Sigmoid colon (tissue), 6 donors: ENCODE measurements at regions not wholly inside any gene's neighbourhood (a gene's known extent, or its start where the extent isn't known, plus 50 kb on each side); places are given as distances from the start of the nearest gene placed in this dataset.

Source experiments
- DNase-seq: peaks from one replicate; pipeline ENCODE4 v3.0.0-alpha.2; 2019
- H3K27ac ChIP-seq, 4 donors: fragments of 200-600 bp; sonication (generic); one replicate each; pipeline ENCODE4 v1.5.1; 2016 to 2019; ENCODE audit warnings: mild to moderate bottlenecking in 1 of 4
- H3K27me3 ChIP-seq, 3 donors: fragments of 200-600 bp; sonication (generic); one replicate each; pipeline ENCODE4 v1.5.1; 2019; ENCODE audit warnings: mild to moderate bottlenecking in 1 of 3
- H3K36me3 ChIP-seq, 4 donors: fragments of 200-600 bp; sonication (generic); one replicate each; pipeline ENCODE4 v1.5.1; 2016 to 2019
- H3K4me1 ChIP-seq, 4 donors: fragments of 200-600 bp; sonication (generic); one replicate each; pipeline ENCODE4 v1.5.1; 2017 to 2019
- H3K4me3 ChIP-seq, 4 donors: fragments of 200-600 bp; sonication (generic); one replicate each; pipeline ENCODE4 v1.5.1; 2017 to 2019; ENCODE audit warnings: mild to moderate bottlenecking in 2 of 4, moderate library complexity in 1 of 4
- H3K9me3 ChIP-seq, 4 donors: fragments of 200-600 bp in 3 of 4; sonication (generic) in 3 of 4; one replicate each; pipeline versions ENCODE4 v1.5.1 to v1.6.1; 2013 to 2019
- CTCF ChIP-seq, 4 experiments: fragments of 450-650 bp in 3 of 4; fragments of 200-600 bp in 1 of 4; IDR thresholded peaks; one replicate each; pipeline ENCODE4 v1.5.1; 2016 to 2019; ENCODE audit warnings: antibody characterized with exemption in 4 of 4, mild to moderate bottlenecking in 3 of 4, moderate library complexity in 2 of 4
- EP300 ChIP-seq, 4 donors: sonication (generic); formaldehyde crosslinking; IDR thresholded peaks; one replicate each; pipeline ENCODE4 v1.6.1; 2017; ENCODE audit warnings: antibody characterized with exemption in 4 of 4
- POLR2A ChIP-seq, 2 donors: fragments of 450-650 bp; IDR thresholded peaks; one replicate each; pipeline ENCODE4 v1.6.1; 2016; ENCODE audit warnings: antibody characterized with exemption in 2 of 2, mild to moderate bottlenecking in 2 of 2, moderate library complexity in 2 of 2
- POLR2AphosphoS5 ChIP-seq, 4 donors: sonication (generic); formaldehyde crosslinking; IDR thresholded peaks; one replicate each; pipeline ENCODE4 v1.6.1; 2017; ENCODE audit warnings: antibody characterized with exemption in 4 of 4
- WGBS, 2 donors: extraction: QIAGEN DNeasy Blood & Tissue Kit; methylation state at CpG; one replicate each; pipeline ENCODE4 v1.1.7; 2013; 5-methylcytosine and 5-hydroxymethylcytosine counted together
- intact Hi-C: fragments of 100-400 bp; cut with DNase I; formaldehyde crosslinking; loops from one replicate; pipeline ENCODE4 v1.15.1; 2023
- donor health status: healthy with polysubstance abuse.
- donor health status: healthy.

- 51 to 56% methylated on average over 1 of the region's 1 CpG for WGBS, 2 donors
- TF ChIP-seq POLR2AphosphoS5 (IDR thresholded peaks at IDR 0.05) = no peak
- TF ChIP-seq EP300 (IDR thresholded peaks at IDR 0.05) = no peak
- TF ChIP-seq CTCF (IDR thresholded peaks at IDR 0.05) = no peak
- TF ChIP-seq POLR2A (IDR thresholded peaks at IDR 0.05) = no peak
These were observed 1061.9 kb downstream of the FSTL5 start for GRCh38 chr4:161101881-161102280.

GRCh38 chr4:161097821-161098220, 1066.0 kb downstream of the FSTL5 start:
- no peaks in the 10 kb centered on the region for H3K9me3 ChIP-seq

More at GRCh38 chr4:161101881-161102280, 1061.9 kb downstream of the FSTL5 start:
- no peak overlapping the region for H3K4me3 ChIP-seq
- no peak for DNase-seq
- no peaks in the 10 kb centered on the region for H3K27me3 ChIP-seq
- no peaks in the 10 kb centered on the region for H3K9me3 ChIP-seq
- no peaks in the 10 kb centered on the region for H3K4me1 ChIP-seq
- no peak overlapping the region for H3K27ac ChIP-seq
- H3K36me3 ChIP-seq = no peaks in the 10 kb centered on the region
- intact Hi-C loops = no loop called here

GRCh38 chr4:161061046-161061445, 1102.8 kb downstream of the FSTL5 start:
- intact Hi-C loops = no loop called here
- H3K27me3 ChIP-seq = no peaks in the 10 kb centered on the region
- TF ChIP-seq POLR2A (IDR thresholded peaks at IDR 0.05) = no peak
- no peak for TF ChIP-seq CTCF (IDR thresholded peaks at IDR 0.05)
- TF ChIP-seq EP300 (IDR thresholded peaks at IDR 0.05) = no peak
- TF ChIP-seq POLR2AphosphoS5 (IDR thresholded peaks at IDR 0.05) = no peak
- H3K4me3 ChIP-seq = no peak overlapping the region
- no peaks in the 10 kb centered on the region for H3K36me3 ChIP-seq
- H3K4me1 ChIP-seq = no peaks in the 10 kb centered on the region
- no peaks in the 10 kb centered on the region for H3K9me3 ChIP-seq
- DNase-seq = no peak
- H3K27ac ChIP-seq = no peak overlapping the region
- WGBS, 2 donors = 25 to 81% methylated on average over 1 of the region's 1 CpG

More at GRCh38 chr4:161097821-161098220, 1066.0 kb downstream of the FSTL5 start:
- no peak overlapping the region for H3K27ac ChIP-seq
- H3K36me3 ChIP-seq = no peaks in the 10 kb centered on the region
- no peak for DNase-seq
- no peaks in the 10 kb centered on the region for H3K27me3 ChIP-seq
- intact Hi-C loops = no loop called here
- no peak overlapping the region for H3K4me3 ChIP-seq
- H3K4me1 ChIP-seq = no peaks in the 10 kb centered on the region
- TF ChIP-seq CTCF (IDR thresholded peaks at IDR 0.05) = no peak
- TF ChIP-seq POLR2AphosphoS5 (IDR thresholded peaks at IDR 0.05) = no peak
- no peak for TF ChIP-seq EP300 (IDR thresholded peaks at IDR 0.05)
- TF ChIP-seq POLR2A (IDR thresholded peaks at IDR 0.05) = no peak
